Stimulated activated CD4-positive, alpha-beta T cell treated with anti-CD3 and anti-CD28 coated beads, Interleukin-4, amount 100 ng/mL, for 48 hours (primary cell): ENCODE measurements at regions not wholly inside any gene's neighbourhood (a gene's known extent, or its start where the extent isn't known, plus 50 kb on each side); places are given as distances from the start of the nearest gene placed in this dataset.

ENCODE experiments used
- DNase-seq, 2 donors: peaks; one replicate each; pipeline ENCODE4 v3.0.0-alpha.2; 2020; ENCODE audit warnings: low read depth in 2 of 2

DNA sequence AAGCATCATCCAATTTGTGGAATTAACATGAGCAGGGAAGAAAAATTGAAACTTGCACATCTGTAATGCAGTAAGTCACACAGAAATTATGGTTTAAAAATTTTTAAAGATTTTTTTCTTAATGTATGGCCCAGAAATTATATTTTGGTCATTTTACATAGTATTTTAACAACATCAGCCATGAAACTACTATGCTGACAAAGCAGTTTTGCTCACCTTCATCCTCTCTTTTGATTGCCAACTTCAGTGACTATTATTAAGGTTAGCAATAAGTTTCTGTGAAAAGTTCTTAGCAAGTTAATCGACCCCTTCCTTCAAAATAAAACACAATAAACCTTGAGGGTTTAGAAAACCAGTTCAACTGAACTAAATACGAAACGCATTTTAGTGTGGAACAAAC is 1347.0 kb downstream of the EPHA7 start:
- DNase-seq, result no peak

DNA sequence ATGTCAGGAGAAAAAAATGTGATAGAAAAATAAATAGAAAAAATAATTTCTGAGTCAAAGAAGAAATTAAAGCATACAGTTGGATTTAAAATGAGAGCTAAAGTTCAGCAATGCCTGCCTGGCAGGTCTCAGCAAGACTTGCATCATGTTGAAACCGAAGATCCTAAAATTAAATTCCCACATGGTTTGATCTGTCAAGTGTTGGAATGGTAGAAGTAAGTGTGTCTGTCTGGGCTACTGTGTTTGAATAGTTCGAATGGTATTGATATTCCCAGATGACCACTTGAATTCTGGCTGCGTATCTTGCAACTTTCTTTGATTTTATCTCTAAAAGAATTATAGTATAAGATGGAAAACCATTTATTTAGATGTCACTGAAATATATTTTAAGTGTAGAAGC is 1349.6 kb downstream of the EPHA7 start:
- no peak for DNase-seq

DNA sequence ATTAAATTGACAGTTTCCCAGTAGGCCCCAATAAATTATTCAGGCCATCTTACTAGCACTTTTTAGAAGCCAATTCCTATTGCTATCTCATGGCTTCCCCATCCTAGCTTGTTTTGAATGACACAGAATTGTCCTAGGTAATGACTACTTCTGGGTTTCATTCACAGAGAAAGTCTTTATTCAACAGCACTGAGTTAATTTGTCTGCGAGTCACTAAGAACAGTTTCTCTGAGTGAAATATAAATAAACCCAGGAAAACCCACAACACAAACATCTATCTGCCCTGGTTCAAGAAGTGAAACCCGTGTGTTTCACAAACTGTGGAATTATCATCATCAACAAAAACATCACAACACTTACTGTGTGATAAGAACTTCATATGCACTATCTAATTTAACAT is 1366.8 kb downstream of the EPHA7 start:
- DNase-seq, result no peak

DNA sequence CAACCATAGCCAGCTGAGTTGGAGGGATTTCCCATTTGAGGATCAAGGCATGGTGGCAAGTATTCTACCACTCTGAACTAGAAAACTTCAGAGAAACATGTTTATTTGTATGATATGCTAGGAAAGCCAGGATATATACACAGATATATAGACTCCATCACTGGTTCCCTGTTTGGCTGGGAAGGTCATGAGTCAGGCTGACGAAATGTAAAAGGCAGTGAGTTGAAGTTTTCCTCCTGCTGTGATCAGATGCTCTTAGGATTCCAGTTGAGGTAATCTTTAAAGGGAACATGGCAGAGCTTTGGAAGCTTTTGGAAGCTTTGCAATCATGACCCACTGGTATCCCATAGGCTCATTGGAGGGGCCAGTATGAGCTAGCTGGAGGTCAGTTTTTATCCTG is 1369.1 kb downstream of the EPHA7 start:
- DNase-seq, result no peak

DNA sequence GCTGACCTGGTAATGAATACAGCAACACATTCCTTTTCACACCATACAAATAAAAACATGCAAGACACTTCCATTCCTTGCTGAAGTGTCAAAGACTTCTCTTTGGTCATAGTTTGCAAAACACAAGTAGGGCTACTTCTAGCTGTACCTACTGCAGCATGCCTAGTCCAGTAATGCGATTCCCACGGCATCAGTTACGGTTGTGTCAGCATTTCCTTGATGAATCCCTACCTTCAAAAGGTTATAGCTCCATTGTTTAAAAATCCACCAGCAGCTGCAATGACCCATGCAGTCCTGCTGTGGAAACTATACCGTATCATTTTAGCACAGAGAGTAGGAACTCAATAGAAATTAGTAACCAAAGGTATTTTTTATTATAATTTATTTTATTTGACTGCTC is 1371.5 kb downstream of the EPHA7 start:
- no peak for DNase-seq

DNA sequence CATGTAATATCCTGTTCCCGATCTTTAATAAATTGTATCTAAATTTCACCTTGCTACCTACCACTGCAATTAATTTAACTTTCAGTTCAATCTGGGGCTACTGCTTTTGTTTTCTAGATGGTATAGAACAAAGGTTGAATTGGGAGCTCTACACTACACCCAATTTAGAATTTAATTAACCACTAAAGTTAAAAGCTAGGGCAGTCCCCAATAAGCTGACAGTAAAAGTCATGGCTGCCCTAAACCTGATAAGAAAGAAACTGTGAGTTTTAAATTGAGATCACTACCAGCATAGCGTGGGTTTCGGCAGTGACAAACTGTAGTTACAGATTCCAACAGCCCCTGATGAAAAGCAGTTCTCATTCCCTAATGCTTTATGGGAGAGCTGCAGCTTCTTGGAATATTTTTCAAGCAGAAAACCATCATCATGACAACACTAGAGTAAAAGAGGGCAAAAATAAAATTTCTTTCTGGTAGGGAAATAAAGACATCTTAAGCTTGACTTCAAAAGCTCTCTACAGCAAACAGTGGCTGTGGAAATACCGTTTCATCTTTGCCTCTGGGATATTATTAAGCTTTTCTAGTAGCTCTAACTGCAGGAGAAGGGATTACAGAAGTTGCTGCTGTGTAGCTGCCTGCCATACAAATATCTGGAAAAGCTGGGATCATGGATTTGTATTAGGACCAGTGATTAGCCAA is 1372.1 kb downstream of the EPHA7 start:
- DNase-seq, result no peak

DNA sequence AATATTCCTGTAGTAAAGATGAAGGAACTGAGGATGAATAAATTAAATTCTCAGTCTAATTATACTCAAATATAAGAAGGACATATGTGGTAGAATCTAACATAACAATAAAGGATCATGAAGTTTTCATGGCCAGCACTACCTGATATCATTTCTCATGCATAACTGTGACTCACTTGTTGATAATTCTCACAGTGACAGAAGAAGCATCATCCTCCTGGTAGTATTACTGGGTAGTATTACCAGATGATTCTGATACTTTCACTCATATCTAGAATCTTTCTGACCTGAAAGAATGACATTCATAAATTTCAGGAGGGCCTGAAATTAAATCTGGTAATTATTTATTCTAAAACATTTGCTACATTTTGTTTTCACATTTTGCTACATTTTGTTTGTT is 1375.0 kb downstream of the EPHA7 start:
- DNase-seq, result no peak

DNA sequence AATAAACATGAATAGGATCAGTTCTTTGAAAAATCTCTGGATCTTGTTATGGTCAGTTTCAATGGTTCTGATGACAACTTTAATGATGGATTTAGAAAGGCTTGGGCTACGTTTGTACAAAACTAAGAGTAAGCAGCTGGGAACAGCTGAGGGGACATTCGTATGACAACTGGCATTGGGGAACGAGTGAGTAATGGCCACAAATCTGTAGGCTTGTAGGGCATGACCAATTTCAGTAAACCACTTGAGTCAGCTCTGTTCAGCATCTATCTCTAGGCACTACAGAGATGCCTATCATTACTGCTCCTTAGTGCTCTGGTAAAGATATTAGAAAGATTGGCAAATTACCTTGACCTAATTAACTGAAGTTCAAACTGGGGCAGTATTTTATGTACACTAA is 1375.6 kb downstream of the EPHA7 start:
- no peak for DNase-seq

DNA sequence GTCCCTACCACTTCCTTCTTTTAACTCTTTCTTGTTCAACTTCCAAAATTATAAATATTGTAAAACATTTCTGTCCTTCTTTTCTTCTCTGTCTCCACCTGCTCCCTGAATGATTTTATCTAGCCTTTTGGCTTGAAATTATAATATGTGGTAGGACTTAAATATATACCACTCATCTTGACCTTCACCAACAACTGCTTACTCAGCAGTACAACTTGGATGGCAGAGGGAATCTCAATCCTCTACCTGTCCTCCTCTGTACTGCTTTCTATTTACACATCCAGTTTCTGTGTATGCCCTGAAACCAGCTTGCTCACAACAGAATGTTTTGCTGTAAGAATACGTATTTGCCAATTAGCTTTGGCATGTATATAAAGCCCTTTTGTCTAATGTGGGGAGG is 1392.5 kb downstream of the EPHA7 start:
- DNase-seq, result no peak

DNA sequence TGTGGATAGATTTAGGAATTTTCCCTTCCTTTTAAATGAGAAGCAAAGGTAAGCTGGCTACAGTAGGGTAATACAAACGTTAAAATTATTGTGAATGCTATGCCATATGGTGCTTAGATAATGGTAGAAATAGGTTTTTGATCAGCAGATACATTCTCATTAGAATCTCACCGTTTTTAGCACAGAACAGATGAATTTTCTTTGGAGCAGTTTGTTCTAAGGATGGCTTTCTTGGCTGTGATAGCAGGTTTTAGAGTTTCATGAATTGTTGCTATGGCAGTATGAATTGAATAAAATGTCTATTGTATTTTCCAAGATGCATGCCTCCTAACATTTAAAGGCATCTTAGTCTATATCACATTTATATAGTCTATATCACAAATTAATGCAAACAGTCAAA is 1394.5 kb downstream of the EPHA7 start:
- DNase-seq, result no peak

DNA sequence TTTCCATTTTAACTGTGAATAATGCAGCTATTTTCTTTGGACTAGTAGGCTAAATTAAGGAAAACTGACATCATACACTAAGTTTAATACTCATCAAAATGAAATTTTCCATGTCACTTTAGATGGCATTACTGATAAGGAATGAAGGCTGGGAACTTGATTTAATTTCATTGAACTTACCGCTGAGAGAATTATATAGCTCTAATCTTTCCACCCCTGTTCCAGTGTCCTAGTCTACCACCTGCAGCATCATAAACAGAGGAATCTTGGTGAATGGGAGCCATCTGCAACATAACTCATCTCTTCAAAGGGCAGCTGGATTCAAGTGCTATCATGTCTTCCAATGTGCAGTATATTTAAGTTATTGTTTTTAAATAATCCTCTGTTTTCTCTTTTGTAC is 1395.2 kb downstream of the EPHA7 start:
- DNase-seq, result no peak

DNA sequence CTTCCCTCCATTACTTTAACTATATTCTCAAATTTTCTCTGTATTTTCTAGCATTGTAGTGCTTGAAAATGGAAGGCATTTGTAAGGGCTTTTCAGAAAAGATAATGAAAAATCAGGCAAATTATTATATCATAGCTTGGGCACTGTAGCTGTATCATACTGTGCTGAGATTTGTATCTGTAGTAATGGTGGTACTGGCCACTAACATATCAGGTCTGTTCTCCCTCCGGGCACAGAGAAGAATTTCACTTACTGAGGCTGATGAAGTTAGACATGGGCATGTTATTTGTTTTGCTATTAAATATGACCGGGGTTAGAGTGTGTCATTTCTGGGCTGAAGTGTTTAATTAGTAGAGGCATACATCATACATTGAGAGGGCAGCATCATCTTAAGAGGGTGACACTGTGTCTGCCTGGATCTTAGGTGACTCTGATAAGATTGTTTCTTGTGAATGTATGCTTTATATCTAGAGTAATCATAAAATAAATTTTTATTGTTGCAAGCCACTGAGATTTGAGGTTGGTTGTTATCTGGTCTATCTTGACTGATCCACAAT is 1395.9 kb downstream of the EPHA7 start:
- no peak for DNase-seq

DNA sequence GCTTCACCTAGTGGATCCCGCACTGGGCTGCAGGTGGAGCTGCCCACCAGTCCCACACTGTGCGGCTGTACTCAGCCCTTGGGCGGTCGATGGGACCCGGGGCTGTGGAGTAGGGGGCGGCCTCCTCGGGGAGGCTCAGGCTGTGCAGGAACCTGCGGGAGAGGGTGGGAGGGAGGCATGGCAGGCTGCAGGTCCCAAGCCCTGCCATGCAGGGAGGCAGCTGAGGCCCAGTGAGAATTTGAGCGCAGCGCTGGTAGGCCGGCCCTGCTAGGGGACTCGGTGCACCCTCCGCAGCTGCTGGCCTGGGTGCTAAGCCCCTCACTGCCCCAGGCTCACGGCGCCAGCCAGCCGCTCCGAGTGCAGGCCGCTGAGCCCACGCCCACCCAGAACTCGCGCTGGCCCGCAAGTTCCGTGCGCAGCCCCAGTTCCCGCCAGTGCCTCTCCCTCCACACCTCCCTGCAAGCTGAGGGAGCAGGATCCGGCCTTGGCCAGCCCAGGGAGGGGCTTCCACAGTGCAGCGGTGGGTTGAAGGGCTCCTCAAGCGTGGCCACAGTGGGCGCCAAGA is 1407.6 kb downstream of the EPHA7 start:
- no peak for DNase-seq

DNA sequence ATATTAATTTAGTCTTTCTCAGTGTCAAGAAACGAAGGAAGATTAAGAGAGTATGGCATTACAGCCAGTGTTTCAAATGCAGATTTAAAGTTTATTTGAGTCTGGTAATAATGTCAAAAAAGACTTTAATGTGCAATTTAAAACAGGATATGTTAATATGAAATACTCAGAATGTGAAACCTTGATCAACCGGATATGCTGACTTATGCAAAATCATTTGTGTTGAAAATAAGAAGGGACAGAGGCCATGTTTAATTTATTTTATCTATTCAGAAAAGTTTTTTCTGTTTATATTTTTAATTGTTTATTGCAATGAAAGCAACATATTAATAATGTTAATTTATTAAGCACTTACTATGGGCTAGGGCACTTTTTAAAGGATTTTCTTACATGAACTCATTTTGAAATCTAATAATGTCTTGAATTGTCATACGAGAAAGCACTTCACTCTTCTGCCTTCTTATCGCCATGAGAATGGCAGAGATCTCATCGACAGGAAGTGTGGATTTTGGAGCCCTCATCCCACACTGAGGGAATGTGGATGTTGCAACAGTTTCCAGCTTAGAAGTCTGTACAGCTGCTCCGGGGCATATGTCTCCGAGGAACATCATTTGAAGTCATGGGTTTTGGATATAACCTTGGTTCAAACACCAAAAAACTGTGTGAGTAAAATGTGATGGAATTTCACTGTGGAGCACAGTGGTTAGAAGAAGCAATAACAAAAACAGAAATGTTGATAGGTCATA is 1410.4 kb downstream of the EPHA7 start:
- DNase-seq, result no peak

DNA sequence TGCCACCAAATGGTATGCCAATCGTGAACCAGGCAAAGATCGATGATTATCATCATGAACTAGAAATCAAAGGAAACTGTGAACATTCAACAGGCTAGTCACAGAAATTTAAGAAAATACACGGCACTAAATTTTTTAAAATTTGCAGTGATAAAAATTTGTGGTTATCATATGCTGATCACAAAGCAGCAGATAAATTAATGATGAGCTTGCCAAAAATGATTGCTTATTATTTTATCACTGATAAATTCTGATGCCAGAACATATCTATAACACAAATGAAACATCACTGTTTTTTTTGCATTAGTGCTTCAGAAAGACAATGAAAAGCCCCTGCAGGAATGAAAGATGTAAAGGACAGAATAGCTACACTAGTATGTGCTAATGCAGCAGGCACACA is 1413.2 kb upstream of the MAP3K7 start:
- no peak for DNase-seq

DNA sequence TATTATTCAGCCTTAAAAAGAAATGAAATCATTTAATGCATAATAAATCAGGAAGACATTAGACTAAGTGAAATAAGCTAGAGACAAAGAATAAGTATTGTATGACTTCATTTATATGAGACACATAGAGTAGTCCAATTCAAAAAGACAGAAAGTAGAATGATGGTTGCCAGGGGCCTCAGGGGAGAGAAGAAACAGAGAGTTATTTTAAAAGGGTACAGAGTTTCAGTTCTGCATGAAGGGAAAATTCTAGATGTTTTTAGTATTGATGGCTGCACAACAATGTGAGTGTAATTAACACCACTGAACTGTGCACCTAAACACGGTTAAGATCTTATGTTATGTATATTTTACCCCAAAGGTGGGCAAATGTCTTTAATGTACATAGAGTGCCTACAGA is 1407.9 kb upstream of the MAP3K7 start:
- no peak for DNase-seq

DNA sequence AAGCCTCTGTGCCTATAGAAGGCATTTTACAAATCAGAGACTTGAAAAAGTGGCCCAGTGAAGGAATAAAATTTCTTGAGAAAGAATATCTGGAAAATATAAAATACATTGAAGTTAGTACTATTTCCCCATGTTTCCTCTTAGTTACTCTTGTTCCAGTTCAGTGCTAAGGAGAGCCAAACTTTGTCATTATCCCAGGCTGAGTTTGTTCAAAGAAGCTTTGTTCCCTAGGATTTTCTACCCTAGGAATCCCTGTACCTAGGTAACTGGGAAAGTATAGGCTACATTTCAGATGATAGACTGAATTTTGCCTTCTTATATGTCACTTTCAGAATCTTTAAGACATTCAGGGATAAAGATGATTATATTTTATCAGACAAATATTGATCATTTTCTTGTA is 1395.7 kb upstream of the MAP3K7 start:
- no peak for DNase-seq

DNA sequence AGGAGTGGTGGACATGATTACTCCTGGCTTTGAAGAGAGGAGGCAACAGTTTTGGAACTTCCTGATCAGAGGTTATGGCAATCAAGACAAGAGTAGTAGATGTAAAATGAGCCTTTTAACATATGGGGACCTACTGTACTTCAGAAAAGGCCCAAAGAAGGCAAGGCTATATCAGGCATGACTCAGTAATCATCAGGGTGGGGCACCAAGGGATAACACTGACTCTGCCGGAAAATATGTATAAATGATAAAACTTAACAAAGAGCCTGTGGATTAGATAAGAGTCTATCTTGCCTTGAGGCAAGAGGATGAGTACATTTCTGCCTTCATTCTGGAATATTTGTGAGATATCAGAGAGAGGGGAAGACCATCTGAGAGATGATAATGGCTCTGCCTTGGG is 1389.9 kb upstream of the MAP3K7 start:
- DNase-seq, result no peak

DNA sequence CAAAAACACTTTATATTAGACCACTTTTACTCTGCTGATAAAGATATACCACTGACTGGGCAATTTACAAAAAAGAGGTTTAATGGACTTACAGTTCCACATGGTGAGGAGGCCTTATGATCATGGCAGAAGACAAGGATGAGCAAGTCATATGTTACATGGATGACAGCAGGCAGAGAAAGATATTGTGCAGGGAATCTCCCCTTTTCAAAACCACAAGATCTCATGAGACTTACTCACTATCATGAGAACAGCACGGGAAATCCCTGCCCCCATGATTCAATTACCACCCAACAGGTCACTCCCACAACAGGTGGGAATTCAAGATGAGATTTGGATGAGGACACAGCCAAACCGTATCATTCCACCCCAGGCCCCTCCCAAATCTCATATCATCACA is 1383.8 kb upstream of the MAP3K7 start:
- no peak for DNase-seq

DNA sequence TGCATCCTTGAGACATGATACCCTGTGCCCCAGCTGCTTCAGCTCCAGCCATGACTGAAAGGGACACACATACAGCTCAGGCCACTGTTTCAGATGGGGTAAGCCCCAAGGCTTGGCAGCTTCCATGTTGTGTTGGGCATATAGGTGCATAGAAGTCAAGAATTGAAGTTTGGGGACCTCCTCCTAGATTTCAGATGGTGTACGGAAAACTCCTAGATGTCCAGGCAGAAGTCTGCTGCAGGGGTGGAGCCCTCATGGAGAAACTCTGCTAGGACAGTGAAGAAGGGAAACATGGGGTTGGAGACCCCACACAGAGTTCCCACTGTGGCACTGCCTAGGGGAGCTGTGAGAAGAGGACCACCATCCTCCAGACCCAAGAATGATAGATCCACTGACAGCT is 1379.0 kb upstream of the MAP3K7 start:
- no peak for DNase-seq

DNA sequence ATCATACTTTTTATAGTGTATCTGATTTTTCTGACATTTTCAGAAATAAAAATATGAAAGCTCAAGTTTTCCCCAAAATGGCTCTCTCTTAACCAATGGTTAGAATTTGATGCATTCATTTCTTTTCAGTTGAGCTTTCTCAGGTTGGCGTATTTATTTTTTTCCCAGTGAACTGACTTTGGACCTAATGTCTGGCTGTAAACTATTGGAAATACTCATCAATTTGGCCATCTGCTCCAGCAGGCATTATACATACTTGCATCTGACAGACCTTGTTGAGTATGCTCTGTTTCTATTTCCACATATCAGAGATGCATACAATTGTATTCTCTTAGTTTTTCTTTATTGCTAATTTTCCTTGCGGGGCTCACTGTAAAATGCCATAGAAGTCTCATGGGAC is 1374.8 kb upstream of the MAP3K7 start:
- DNase-seq, result no peak

DNA sequence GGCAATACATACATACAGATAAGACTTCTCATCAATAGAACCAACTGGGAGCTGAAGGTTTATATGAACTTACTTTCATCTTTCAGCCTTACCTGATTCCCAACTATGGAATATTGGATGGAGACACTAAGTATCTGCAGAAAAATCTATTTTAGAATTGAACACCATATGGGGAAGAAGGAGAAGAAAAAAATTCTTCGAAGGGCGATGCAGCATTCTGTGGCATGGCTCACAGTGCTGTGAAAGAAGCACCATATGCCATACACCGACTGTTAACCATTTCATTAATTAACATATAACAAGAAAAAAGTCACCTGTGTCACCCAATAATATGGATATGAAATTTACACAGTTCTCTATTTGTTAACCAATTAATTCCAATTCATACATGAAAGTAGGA is 1374.4 kb upstream of the MAP3K7 start:
- no peak for DNase-seq

DNA sequence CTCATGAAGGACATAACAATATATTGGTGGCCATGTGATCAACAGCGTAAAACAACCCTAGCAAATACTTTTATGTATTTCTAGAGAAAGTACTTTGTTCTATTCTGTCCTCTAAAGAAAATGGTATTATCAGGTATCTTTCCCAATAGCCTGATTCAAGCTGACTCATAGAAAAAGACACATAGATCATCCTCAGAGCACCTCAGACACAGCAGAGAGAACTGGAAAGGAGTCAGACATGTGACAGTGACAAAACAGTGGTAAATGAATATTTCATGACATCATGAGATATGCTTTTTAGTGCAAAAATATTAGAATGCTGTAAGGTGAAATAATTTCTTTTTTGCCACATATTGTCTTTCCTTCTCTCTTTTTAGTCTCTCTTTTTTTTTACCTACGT is 1355.0 kb upstream of the MAP3K7 start:
- no peak for DNase-seq
